GM18858 (cell line): ENCODE measurements at regions not wholly inside any gene's neighbourhood (a gene's known extent, or its start where the extent isn't known, plus 50 kb on each side); places are given as distances from the start of the nearest gene placed in this dataset.

Experiments
- ATAC-seq: cut with Tn5 transposase; IDR thresholded peaks from one replicate; pipeline ENCODE4 v1.9.1; 2021; ENCODE audit not compliant: unreplicated experiment

DNA sequence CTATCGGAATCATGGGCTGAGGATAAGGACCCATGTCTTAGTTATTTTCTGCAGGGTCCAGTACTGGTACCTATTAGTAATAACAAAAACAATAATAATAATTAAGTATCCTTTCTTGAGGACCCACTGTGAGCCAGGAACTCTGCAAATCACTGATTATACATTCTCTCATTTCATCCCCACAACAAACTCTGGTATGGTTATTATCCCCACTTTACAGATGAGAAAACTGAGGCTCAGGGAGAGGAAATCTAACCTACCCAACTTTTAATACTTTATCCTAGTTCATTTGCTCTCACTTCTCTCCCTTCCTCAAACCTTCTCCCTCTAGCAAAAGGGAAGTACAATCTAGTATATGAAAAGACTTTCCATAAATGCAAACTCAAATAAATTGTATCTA is 528.4 kb upstream of the PROK2 start:
- no peak for ATAC-seq

GRCh38 chr3:72312339-72312738 is 527.4 kb upstream of the PROK2 start:
- ATAC-seq, result no peak

DNA sequence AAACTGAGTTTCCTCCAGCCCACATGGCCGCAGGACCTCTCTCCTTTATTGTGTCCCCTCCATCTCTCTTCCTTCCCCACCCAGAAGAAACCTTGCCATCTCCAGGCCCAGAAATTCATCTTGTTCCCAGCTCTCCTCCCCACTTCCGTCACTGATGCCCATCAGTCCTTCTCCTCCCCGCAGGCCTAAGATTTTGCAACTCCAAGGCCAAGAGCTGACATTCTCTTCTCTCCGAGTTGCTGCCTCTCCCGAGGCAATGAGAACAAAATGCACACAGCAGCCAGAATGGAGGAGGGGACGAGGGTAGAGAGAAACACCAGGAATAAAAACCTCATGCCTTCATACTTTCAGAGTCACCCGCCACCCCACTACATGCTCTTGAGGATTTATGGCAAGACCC is 526.5 kb upstream of the PROK2 start:
- ATAC-seq, result no peak

DNA sequence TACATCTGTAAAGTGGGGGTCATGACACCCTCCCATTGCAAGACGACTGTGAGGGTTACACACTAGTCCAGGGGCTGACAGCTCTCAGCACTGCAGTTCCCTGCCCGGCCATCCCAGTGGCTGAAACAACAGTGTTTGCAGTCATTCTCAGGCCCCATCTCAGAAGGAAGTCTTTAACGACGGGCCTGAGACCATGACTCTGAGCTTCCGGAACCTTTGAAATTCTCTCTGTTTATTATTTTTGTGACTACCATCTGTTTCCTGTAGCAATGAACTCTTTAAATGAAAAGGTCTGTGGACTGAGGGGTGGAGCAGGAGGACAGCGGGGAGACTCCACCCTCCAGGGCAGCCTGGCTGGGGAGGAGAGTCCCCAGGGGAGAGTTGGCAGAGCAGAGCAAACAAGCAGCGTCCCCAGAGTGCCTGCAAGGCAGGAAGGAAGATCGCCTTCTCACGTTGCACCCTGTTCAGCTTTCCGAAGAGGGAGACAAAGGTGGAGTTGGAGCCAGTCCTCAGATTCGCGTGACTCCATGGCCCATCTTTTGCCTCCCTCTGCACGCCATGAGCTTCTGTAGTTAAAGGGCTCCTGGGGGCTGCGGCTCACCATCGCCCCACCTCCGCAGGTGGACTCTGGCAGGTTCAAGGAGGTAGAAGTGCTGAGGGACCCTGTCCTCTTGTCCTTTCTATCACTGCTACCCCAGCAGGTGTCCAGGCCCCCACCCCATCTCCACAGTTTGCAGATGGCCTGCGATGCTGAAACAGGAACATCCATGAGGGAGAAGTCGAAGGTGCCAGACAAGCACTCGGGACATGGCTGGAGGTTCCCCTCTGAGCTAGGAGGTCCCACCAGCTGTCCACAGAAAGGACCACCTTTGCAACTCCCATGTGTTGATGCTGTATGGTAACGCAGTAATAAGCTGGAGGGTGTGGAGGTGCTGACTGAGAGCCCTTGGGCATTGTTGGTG is 525.8 kb upstream of the PROK2 start:
- ATAC-seq, result peak; percentile 97

GRCh38 chr3:72309661-72310418 is 524.9 kb upstream of the PROK2 start:
- ATAC-seq, result no peak

DNA sequence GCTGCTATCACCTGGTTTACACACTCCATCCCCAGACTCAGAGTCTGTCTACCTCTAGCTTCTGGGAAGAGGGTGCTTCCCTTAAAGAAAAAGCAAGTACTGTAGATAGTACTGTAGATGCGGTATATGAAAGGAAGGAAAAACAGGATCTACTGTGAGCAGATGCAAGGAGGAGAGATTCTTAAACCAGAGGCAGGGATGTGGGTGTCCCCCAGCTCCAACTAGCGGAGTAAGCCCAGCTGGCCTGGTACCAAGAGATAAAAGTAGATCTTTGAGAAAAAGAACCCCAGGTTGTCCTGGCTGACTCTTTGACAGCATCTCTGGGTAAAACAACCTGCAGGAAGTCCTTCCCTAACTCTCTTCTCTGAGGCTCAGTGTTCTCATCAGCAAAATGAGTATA is 523.7 kb upstream of the PROK2 start:
- ATAC-seq, result no peak

DNA sequence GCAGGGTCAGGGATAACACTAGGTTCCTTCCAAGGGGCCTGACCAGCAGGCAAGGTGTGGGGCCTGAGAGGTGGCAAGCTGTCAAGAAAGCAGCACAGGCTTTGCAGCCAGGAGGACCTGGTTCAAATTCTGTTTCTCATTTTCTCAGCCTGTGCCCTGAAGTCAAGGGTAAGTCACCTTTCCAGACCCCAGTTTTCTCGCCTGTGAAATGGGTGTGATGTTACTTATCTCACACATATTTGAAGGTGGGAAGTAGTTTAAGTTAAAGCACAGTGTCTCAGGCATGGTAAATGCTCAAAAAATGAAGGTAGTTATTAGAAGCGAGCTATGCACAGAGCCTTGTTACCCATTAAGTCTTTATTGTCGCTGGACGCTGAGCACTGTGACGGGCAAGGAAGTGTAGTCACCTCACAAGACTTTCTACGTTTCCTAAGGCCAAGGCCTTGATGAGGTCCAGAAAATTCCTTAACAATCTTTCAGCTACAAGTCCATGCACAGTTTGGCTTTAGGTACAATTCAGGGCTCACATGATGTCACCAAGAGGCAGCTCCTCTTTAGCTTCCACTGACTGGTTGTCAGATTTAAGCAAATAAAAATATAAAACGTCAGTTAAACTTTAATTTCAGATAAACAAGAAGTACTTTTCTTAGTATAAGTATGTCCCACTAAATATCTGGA is 522.6 kb upstream of the PROK2 start:
- ATAC-seq, result no peak

DNA sequence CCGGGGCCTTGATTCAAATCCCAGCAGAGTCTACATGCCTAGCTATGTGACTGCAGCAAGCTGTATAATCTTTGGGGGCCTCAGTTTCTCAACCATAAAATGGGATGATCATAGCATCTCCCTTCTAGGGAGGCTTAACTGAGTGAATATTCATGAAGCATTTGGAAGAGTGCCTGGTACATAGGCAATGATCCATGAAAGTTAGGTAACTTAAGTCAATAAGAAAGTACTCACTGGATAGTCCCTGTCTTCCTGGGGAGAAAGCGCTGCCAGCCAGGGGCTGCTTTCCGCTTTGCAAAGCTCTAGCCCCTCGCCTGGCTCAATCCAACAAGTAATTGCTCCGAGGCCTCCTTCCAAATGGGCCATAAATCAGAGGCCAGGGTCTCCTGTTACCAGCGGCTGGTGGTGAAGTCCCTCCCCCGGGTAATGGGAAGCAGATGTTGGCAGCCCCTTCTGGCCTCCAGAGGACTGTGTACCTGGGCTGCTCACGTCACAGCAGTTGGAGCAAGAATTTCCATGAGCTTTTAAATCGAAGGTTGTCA is 521.9 kb upstream of the PROK2 start:
- ATAC-seq, result no peak

DNA sequence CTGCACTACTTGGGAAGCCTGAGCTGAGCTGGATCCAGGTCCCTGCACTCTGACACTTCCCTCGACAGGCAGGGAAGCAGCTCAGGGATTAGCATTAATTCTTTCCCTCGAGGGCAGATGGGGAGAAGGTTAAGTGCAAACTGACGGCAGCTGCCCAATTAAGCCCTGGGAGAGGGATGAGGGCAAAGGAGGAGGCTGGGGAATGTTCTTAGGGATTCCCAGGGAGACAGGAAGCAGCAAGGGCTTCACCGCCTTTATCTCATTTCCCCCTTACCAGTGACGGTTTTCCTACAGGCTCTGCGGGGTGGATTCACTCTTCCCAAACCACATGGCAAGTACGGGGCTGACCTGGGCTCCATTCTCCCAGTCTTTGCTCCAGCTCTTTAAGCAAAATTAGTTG is 519.0 kb upstream of the PROK2 start:
- ATAC-seq, result no peak

GRCh38 chr3:72301779-72302178 is 516.8 kb upstream of the PROK2 start:
- ATAC-seq, result no peak

- no peak for ATAC-seq
These were observed 515.7 kb upstream of the PROK2 start for GRCh38 chr3:72300621-72301020.

DNA sequence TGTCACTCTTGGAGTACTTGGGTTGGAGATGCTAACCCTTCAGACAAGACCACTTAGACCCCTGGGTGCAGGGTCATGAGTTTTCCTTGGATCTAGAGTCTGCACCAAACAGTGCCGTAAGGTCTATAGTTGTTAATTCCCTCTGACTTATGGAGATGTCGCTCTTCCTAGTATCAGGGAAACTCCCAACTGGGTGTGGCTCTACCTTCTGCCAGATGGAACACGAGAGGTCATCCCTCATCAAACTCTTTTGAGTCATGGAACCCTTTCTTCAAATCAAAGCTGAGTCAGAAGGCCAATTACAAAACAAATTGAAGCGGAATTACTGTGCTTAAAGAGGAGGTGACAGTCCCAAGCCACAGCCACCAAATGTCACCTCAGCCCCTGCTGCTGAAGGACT is 514.9 kb upstream of the PROK2 start:
- no peak for ATAC-seq

- ATAC-seq, result no peak
These were observed 514.4 kb upstream of the PROK2 start for GRCh38 chr3:72299321-72299802.

DNA sequence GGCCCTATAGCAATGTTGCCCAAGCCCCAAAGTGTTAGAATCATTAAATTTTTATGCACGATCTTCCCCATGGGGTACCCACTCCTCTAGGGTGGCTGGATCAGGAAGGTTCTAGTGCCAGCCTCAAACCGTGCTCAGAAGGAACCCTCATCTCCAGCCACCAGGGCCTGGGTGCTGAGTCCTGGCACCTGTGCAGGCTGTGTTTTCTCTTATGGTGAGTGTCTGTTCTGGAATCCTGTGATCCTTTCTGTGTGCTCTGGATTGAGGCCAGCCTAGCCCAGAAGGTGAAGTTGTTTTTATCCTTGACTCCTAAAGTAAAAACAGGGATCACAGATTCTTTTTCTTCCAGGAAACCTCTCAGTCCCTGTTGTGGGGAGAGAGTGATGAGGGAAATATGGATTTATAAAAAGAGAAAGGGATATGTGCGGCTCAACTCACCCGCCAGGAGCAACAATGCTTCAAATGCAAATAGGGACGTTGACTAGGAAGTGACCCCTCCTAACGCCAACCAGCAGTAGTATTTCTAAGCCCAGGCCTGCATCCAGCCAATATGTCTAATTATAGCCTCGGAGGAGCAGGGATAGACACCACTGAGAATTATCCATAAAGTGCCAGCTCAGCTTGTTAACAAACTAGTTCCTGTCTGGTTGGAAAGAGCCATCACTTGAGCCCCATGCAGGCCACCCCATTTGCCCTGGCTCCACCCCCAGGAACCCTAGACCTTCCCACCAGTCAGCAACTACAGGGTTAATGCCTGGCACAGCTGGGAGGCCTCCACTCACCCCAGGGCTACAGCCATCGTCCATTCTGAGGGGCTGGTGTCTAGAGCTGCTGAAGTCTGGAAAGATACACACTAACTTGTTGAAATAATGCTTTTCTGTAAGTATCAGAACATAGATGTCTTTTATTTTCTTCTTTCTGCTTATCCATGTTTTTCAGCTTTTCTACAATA is 513.5 kb upstream of the PROK2 start:
- no peak for ATAC-seq

DNA sequence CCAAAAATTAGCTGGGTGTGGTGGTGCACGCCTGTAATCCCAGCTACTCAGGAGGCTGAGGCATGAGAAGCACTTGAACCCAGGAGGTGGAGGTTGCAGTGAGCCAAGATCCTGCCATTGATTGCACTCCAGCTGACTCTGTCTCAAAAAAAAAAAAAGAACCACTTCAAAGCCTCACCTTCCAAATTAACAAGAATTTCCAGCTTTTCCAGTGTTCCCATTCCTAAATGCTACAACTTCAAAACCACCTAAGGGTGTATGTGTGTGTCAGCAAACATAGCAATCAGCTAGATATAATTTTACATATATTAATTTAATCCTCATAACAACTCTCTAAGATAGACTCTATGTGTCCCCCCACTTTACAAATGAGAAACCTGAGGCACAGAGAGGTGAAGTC is 512.5 kb upstream of the PROK2 start:
- no peak for ATAC-seq

GRCh38 chr3:72296477-72297111 is 511.6 kb upstream of the PROK2 start:
- no peak for ATAC-seq

DNA sequence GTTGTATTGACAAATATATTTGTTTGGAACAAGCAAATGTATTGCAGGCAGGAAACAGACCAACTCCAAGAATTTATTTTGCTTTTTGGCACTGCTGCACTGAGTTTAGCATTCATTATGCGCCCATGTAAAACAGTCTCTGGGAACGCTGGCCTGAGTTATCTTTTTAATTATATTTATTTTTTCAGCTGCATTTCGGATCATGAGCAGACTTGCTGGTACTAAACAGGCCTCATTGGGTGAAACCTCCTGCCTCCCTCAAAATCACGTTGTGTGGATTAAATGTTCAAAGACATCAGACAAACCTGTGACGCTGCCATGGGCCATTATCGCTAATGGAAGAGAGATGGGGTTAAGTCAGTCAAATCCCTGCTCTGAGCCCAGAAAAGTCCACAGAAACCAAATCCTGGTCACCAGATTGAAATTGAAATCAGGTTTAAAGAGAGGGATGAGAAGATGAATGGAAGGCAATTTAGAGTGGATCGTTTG is 511.1 kb upstream of the PROK2 start:
- ATAC-seq, result no peak

- no peak for ATAC-seq
These were observed 510.5 kb upstream of the PROK2 start for GRCh38 chr3:72295276-72295961.
